ENCODE measurements at regions not wholly inside any gene's neighbourhood (a gene's known extent, or its start where the extent isn't known, plus 50 kb on each side); places are given as distances from the start of the nearest gene placed in this dataset.

DNA sequence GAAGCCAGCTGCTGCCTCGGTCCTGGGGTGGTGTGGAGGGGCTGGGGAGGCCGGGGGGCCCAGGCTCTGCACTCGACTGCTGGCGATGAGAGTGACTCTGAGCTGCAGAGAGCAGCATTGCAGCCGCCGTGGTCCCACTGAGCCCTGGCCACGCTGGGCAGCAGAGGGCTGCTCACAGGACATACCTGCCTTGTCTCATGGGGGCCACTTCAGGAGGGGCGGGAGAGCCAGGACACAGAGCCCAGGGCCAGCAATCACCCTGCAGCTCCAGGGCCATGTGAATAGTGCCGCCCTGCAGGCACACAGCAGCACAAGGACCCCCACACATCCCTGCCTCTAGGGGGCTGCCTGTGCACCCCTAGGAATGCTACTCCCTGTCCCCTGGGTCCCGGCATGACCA lies 147.0 kb downstream of the CRYBB2 start:
- H3K4me1 Mint-ChIP-seq, result peaks cover 3% of the 10 kb centered on the region
- no peak overlapping the region for H3K4me3 Mint-ChIP-seq
- H3K9me3 Mint-ChIP-seq (ENCODE audit: insufficient read depth), result no peaks in the 10 kb centered on the region
- H2AFZ ChIP-seq (ENCODE audit: insufficient read depth, low read depth, low read length, poor library complexity, severe bottlenecking), result no peak overlapping the region
- H3K27ac Mint-ChIP-seq, result no peak overlapping the region
- ChIA-PET POLR2A (no interaction called here), CTCF (interaction anchor here (0.6 kb wide), 1 partner anchor 13 kb away, joined by 3 read pairs; no protein-coding TSS in a partner anchor)
- H3K79me2 ChIP-seq (ENCODE audit: control insufficient read depth, insufficient read depth, low read length), result peaks cover 9% of the 10 kb centered on the region
- H3K4me1 ChIP-seq (ENCODE audit: control insufficient read depth in 2 of 2, insufficient read depth in 2 of 2, low read length in 2 of 2), result peaks cover 0 to 7% of the 10 kb centered on the region in 2 donors
- ATAC-seq (ENCODE audit: low read depth) (no peak), DNase-seq (no peak)
- H3K27ac ChIP-seq (ENCODE audit: low read length in 2 of 2), result no peak overlapping the region
- no peak overlapping the region for H3K4me2 ChIP-seq (replicated peaks; ENCODE audit: low read depth, low read length, poor library complexity, severe bottlenecking)
- H3K27me3 ChIP-seq (replicated peaks in 1 of 4; ENCODE audit: control extremely low read depth in 1 of 4, control insufficient read depth in 3 of 4, insufficient read depth in 4 of 4, low read length in 3 of 4), result no peaks in the 10 kb centered on the region
- no peaks in the 10 kb centered on the region for H3K27me3 Mint-ChIP-seq
- intact Hi-C loops (cut with micrococcal nuclease), result no loop called here
- H3K9me3 ChIP-seq (ENCODE audit: control extremely low read depth in 1 of 3, control insufficient read depth in 2 of 3, insufficient read depth in 1 of 3, low read length in 2 of 3), result no peaks in the 10 kb centered on the region
- peaks cover 25% of the 10 kb centered on the region for H4K20me1 ChIP-seq (ENCODE audit: control insufficient read depth, insufficient read depth, low read length, poor library complexity, severe bottlenecking)
- no peaks in the 10 kb centered on the region for H3K36me3 ChIP-seq (replicated peaks in 1 of 2; ENCODE audit: control extremely low read depth in 1 of 2, control insufficient read depth in 1 of 2, extremely low read depth in 1 of 2, insufficient read depth in 2 of 2, low read length in 1 of 2)
- no peak overlapping the region for H3K4me3 ChIP-seq (ENCODE audit: control extremely low read depth in 1 of 5, extremely low read depth in 1 of 5, insufficient read depth in 1 of 5, low read depth in 2 of 5, low read length in 4 of 5)
- H3K9ac ChIP-seq (ENCODE audit: low read length), result no peak overlapping the region
- TF ChIP-seq EZH2 (IDR thresholded peaks at IDR 0.05; ENCODE audit: borderline replicate concordance, insufficient read depth, low read depth, low read length, poor library complexity, severe bottlenecking), result no peak
- TF ChIP-seq, protein P1, sequence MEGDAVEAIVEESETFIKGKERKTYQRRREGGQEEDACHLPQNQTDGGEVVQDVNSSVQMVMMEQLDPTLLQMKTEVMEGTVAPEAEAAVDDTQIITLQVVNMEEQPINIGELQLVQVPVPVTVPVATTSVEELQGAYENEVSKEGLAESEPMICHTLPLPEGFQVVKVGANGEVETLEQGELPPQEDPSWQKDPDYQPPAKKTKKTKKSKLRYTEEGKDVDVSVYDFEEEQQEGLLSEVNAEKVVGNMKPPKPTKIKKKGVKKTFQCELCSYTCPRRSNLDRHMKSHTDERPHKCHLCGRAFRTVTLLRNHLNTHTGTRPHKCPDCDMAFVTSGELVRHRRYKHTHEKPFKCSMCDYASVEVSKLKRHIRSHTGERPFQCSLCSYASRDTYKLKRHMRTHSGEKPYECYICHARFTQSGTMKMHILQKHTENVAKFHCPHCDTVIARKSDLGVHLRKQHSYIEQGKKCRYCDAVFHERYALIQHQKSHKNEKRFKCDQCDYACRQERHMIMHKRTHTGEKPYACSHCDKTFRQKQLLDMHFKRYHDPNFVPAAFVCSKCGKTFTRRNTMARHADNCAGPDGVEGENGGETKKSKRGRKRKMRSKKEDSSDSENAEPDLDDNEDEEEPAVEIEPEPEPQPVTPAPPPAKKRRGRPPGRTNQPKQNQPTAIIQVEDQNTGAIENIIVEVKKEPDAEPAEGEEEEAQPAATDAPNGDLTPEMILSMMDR (IDR thresholded peaks at IDR 0.05), result no peak
- 92% methylated on average over 10 of the region's 10 CpGs for WGBS (ENCODE audit: insufficient coverage)

DNA sequence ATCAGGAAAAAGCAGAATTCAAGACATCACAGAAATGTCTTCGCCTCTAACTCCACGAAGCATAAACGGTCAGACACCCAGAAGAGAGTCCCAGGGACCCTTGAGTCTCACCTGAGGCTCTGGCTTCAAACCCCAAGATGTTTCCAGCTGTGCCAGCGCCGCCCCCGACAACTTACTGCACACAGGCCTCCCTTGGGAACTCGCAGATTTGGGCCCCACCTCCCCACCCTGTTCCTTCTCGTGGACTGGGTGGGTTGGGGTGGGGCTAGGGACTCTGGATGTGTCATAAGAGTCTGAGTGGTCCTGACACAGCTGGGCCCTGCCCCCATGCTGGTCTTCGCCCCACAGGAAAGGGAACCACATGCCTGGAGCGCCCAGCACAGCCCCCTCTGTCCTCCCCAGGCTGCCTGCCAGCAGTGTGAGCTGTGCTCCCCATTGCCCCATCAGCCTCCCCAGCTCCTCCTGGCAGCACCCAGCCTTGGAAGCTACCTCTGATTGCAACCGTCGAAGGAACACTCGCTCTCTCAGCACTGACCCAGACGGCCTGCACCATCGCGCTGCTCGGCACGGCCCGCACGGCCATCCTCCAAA lies 147.5 kb downstream of the CRYBB2 start:
- Histone ChIP-seq H3K4me1 (ENCODE audit: control insufficient read depth in 2 of 2, insufficient read depth in 2 of 2, low read length in 2 of 2) (peaks cover 0 to 6% of the 10 kb centered on the region in 2 donors), H3K27ac (ENCODE audit: low read length in 2 of 2) (no peak overlapping the region), H3K9ac (ENCODE audit: low read length) (no peak overlapping the region), H2AFZ (ENCODE audit: insufficient read depth, low read depth, low read length, poor library complexity, severe bottlenecking) (no peak overlapping the region), H3K4me2 (replicated peaks; ENCODE audit: low read depth, low read length, poor library complexity, severe bottlenecking) (no peak overlapping the region), H4K20me1 (ENCODE audit: control insufficient read depth, insufficient read depth, low read length, poor library complexity, severe bottlenecking) (peaks cover 19% of the 10 kb centered on the region), H3K79me2 (ENCODE audit: control insufficient read depth, insufficient read depth, low read length) (peaks cover 6% of the 10 kb centered on the region), H3K27me3 (replicated peaks in 1 of 4; ENCODE audit: control extremely low read depth in 1 of 4, control insufficient read depth in 3 of 4, insufficient read depth in 4 of 4, low read length in 3 of 4) (no peaks in the 10 kb centered on the region), H3K9me3 (ENCODE audit: control extremely low read depth in 1 of 3, control insufficient read depth in 2 of 3, insufficient read depth in 1 of 3, low read length in 2 of 3) (no peaks in the 10 kb centered on the region), H3K36me3 (replicated peaks in 1 of 2; ENCODE audit: control extremely low read depth in 1 of 2, control insufficient read depth in 1 of 2, extremely low read depth in 1 of 2, insufficient read depth in 2 of 2, low read length in 1 of 2) (no peaks in the 10 kb centered on the region), H3K4me3 (ENCODE audit: control extremely low read depth in 1 of 5, extremely low read depth in 1 of 5, insufficient read depth in 1 of 5, low read depth in 2 of 5, low read length in 4 of 5) (no peak overlapping the region)
- ATAC-seq (ENCODE audit: low read depth) (no peak), DNase-seq (no peak)
- H3K27ac Mint-ChIP-seq, result no peak overlapping the region
- no peaks in the 10 kb centered on the region for H3K27me3 Mint-ChIP-seq
- intact Hi-C loops (cut with micrococcal nuclease), result no loop called here
- peaks cover 3% of the 10 kb centered on the region for H3K4me1 Mint-ChIP-seq
- no peaks in the 10 kb centered on the region for H3K9me3 Mint-ChIP-seq (ENCODE audit: insufficient read depth)
- ChIA-PET POLR2A (no interaction called here), CTCF (interaction anchor here (1.2 kb wide), 1 partner anchor 17 kb away, joined by 3 read pairs; no protein-coding TSS in a partner anchor)
- 93% methylated on average over 17 of the region's 20 CpGs for WGBS (ENCODE audit: insufficient coverage)
- no peak overlapping the region for H3K4me3 Mint-ChIP-seq
- no peak for TF ChIP-seq EZH2 (IDR thresholded peaks at IDR 0.05; ENCODE audit: borderline replicate concordance, insufficient read depth, low read depth, low read length, poor library complexity, severe bottlenecking)
- TF ChIP-seq, protein P1 (IDR thresholded peaks at IDR 0.05), result no peak

Data from B cell (primary cell).